H1 (cell line): ENCODE measurements at regions not wholly inside any gene's neighbourhood (a gene's known extent, or its start where the extent isn't known, plus 50 kb on each side); places are given as distances from the start of the nearest gene placed in this dataset.

ENCODE experiments used
- POU5F1 ChIP-seq: IDR thresholded peaks from 2 replicates; pipeline ENCODE4 v1.6.1; 2011; ENCODE audit warnings: low read depth, mild to moderate bottlenecking, low read length, moderate library complexity
- SP4 ChIP-seq: IDR thresholded peaks from 2 replicates; pipeline ENCODE4 v1.6.1; 2012; ENCODE audit warnings: low read length, inconsistent platforms
- TF ChIP-seq, protein P1 (sequence below): IDR thresholded peaks from 2 replicates; pipeline ENCODE4 v1.6.1; 2011; ENCODE audit warnings: low read depth, mild to moderate bottlenecking, low read length; ENCODE audit not compliant: insufficient read depth
- TF ChIP-seq, protein P2 (sequence below), 3 experiments: IDR thresholded peaks; 1 replicate in 2 of 3; 2 replicates in 1 of 3; pipeline versions ENCODE4 v1.5.1 to v1.6.1; 2011; ENCODE audit warnings: low read length in 3 of 3, mild to moderate bottlenecking in 3 of 3, inconsistent platforms in 2 of 3, low read depth in 1 of 3, moderate library complexity in 1 of 3; ENCODE audit not compliant: insufficient read depth in 1 of 3; ENCODE audit errors: control extremely low read depth in 1 of 3

DNA sequence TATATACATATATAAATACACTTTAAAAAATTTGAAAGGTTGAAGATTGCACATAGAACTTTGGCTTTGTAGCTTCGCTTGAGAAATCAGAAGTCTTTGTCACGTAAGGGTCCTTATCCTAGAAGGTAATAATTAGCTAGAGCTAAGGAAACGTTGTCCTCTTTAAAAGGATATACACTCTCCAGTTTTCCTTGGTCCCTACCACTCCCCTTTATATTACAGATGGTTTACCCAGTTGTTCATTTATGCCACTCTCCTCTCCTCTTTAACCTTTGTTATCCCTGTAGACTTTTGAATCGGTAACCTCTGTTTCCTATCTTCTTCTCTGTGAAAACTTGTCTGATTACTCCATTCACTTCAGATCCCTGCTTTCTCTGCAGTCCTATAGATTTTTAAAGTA, 1101.0 kb upstream of the SEMA6A start (continued):
- TF ChIP-seq, protein P1, sequence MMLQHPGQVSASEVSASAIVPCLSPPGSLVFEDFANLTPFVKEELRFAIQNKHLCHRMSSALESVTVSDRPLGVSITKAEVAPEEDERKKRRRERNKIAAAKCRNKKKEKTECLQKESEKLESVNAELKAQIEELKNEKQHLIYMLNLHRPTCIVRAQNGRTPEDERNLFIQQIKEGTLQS = no peak
- no peak for TF ChIP-seq SP4
- TF ChIP-seq, protein P2, sequence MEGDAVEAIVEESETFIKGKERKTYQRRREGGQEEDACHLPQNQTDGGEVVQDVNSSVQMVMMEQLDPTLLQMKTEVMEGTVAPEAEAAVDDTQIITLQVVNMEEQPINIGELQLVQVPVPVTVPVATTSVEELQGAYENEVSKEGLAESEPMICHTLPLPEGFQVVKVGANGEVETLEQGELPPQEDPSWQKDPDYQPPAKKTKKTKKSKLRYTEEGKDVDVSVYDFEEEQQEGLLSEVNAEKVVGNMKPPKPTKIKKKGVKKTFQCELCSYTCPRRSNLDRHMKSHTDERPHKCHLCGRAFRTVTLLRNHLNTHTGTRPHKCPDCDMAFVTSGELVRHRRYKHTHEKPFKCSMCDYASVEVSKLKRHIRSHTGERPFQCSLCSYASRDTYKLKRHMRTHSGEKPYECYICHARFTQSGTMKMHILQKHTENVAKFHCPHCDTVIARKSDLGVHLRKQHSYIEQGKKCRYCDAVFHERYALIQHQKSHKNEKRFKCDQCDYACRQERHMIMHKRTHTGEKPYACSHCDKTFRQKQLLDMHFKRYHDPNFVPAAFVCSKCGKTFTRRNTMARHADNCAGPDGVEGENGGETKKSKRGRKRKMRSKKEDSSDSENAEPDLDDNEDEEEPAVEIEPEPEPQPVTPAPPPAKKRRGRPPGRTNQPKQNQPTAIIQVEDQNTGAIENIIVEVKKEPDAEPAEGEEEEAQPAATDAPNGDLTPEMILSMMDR (IDR thresholded peaks at IDR 0.05; ENCODE audit: control extremely low read depth in 1 of 3, insufficient read depth in 1 of 3, low read depth in 1 of 3, low read length in 3 of 3) = no peak
- no peak for TF ChIP-seq POU5F1
- TF ChIP-seq, all 59 proteins: peak for 0
